Activated B cell treated with CpG ODN at 0.5 μM for 24 hours (primary cell): ENCODE measurements at regions not wholly inside any gene's neighbourhood (a gene's known extent, or its start where the extent isn't known, plus 50 kb on each side); places are given as distances from the start of the nearest gene placed in this dataset.

Source experiments
- ATAC-seq: fragments of 200-7000 bp; cut with Tn5 transposase; one replicate; pipeline ENCODE4 v1.10.0; 2021; ENCODE audit warnings: low read depth, mild to moderate bottlenecking, moderate library complexity
- CTCF ChIA-PET: fragments of 350-600 bp; sonication (Branson Sonifier 250); formaldehyde crosslinking; loops from one replicate; lab custom pipeline; 2021; ENCODE audit warnings: antibody characterized with exemption; lab: Charles Lee
- POLR2A ChIA-PET: fragments of 350-600 bp; sonication (Branson Sonifier 250); formaldehyde crosslinking; loops from one replicate; lab custom pipeline; 2021; ENCODE audit warnings: antibody characterized with exemption; lab: Charles Lee
- DNase-seq: peaks from one replicate; pipeline ENCODE4 v3.0.0; 2022
- H3K27ac Mint-ChIP-seq: one replicate; pipeline ENCODE4 v1.8.0; 2020; ENCODE audit warnings: mixed read lengths
- H3K27me3 Mint-ChIP-seq: one replicate; pipeline ENCODE4 v1.8.0; 2021; ENCODE audit warnings: mixed read lengths
- H3K36me3 Mint-ChIP-seq: one replicate; pipeline ENCODE4 v1.8.0; 2021; ENCODE audit warnings: low read depth, mixed read lengths
- H3K4me1 Mint-ChIP-seq: one replicate; pipeline ENCODE4 v1.8.0; 2021; ENCODE audit warnings: mixed read lengths
- H3K4me3 Mint-ChIP-seq: one replicate; pipeline ENCODE4 v1.8.0; 2020; ENCODE audit warnings: mild to moderate bottlenecking, mixed read lengths
- H3K9me3 Mint-ChIP-seq: one replicate; pipeline ENCODE4 v1.8.0; 2020; ENCODE audit warnings: mixed read lengths
- intact Hi-C: fragments of 100-400 bp; cut with micrococcal nuclease; formaldehyde crosslinking; loops from one replicate; pipeline ENCODE4 v1.15.1; 2024
- TF ChIP-seq, protein P1 (sequence below): fragments of 200-600 bp; IDR thresholded peaks from one replicate; pipeline ENCODE4 v1.8.0; 2022; ENCODE audit warnings: antibody characterized with exemption, mild to moderate bottlenecking

DNA sequence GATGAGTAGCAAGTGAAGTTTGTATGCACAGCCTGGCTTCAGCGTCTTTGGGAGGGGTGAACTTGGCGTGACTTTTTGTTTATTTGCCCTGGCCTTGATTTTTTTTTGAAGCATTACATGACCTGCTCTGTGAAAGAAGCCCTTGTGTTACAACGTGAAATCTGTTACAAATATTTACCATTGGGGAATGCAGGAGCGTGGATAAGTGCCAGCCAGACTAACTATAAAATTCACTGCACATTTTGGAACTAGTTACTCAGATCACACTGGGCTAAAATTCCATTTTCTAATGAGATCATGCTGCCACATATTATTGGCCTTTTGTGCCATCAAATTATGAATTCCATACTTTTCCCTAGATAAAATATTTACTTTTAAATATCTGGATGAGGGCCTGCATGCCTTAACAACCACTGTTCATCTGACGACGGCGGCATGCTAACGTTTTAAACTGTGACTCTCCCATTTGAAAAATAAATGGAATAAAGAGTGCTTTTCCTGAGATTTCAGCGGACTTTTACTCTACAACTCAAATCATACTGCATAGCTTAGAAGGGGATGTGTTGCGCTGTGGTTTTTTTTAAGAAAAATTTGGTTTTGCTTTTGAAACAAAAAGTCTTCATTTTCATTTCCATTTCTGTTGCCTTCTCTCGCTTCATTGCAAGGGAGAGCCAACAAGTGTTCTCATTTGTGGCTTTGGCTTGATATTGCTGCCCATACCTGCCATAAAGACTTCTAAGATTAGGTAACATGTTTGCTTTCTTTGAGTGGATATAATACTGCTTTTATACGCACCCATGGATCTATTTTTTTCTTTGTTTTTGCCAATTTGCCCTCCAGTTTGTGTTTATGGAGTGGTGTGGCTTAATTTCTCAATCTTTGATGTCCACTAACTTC is 352.2 kb downstream of the TFEC start:
- ChIA-PET CTCF (interaction anchor here (3.3 kb wide), 1 partner anchor 813 kb away, joined by 20 read pairs; no protein-coding TSS in a partner anchor), POLR2A (no interaction called here)
- ATAC-seq (no peak), DNase-seq (no peak)
- Mint-ChIP-seq H3K27ac (no peak overlapping the region), H3K4me3 (no peak overlapping the region), H3K36me3 (no peaks in the 10 kb centered on the region), H3K9me3 (no peaks in the 10 kb centered on the region), H3K4me1 (no peaks in the 10 kb centered on the region), H3K27me3 (no peaks in the 10 kb centered on the region)
- intact Hi-C loops = no loop called here
- TF ChIP-seq, protein P1, sequence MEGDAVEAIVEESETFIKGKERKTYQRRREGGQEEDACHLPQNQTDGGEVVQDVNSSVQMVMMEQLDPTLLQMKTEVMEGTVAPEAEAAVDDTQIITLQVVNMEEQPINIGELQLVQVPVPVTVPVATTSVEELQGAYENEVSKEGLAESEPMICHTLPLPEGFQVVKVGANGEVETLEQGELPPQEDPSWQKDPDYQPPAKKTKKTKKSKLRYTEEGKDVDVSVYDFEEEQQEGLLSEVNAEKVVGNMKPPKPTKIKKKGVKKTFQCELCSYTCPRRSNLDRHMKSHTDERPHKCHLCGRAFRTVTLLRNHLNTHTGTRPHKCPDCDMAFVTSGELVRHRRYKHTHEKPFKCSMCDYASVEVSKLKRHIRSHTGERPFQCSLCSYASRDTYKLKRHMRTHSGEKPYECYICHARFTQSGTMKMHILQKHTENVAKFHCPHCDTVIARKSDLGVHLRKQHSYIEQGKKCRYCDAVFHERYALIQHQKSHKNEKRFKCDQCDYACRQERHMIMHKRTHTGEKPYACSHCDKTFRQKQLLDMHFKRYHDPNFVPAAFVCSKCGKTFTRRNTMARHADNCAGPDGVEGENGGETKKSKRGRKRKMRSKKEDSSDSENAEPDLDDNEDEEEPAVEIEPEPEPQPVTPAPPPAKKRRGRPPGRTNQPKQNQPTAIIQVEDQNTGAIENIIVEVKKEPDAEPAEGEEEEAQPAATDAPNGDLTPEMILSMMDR = no peak

DNA sequence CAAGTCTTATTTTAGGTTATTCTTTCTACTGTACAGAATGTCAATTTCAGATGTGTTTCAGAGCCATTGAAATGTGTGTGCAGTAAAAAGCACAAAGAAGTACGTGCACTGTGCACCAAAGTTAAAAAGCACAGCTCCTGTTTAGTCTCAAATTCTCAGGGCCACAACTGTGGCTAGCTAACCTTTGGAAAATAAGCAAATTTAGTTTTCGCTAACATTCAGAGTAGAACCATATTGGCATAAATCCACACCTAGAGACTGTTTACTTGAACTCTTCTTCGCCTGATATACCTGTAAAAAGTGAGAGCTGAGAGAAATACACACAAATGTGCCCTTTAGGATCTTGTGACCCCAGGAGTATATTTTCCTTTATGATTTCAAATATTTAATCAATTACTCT is 353.9 kb downstream of the TFEC start:
- DNase-seq = no peak
- TF ChIP-seq, protein P1 = no peak
- no peaks in the 10 kb centered on the region for H3K9me3 Mint-ChIP-seq
- ChIA-PET POLR2A (interaction anchor here (0.6 kb wide), 1 partner anchor 17 kb away, joined by 3 read pairs; no protein-coding TSS in a partner anchor), CTCF (interaction anchor here (1.3 kb wide), 1 partner anchor 811 kb away, joined by 4 read pairs; no protein-coding TSS in a partner anchor)
- no peak overlapping the region for H3K4me3 Mint-ChIP-seq
- H3K4me1 Mint-ChIP-seq = no peaks in the 10 kb centered on the region
- H3K27ac Mint-ChIP-seq = no peak overlapping the region
- no peaks in the 10 kb centered on the region for H3K36me3 Mint-ChIP-seq
- ATAC-seq = no peak
- intact Hi-C loops = no loop called here
- H3K27me3 Mint-ChIP-seq = no peaks in the 10 kb centered on the region

DNA sequence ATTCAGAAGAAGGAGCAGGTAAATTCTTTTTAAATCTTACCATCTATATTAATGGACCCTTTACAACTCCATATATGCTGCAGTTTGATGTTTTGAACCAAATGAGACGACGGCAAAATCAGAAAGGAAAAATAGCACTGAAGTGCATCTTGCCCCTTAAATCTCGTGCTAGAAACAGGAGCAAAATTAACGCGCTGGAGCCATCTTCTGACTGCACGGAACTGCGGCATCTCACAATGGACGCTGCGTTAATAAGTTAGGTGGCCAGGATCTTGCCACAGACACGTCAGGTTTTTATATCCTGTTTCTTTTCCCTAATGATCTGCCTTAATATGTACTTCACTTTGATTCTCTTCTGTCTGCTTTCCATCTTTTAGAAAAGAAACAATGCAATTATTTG is 354.5 kb downstream of the TFEC start:
- intact Hi-C loops = no loop called here
- Mint-ChIP-seq H3K9me3 (no peaks in the 10 kb centered on the region), H3K4me3 (no peak overlapping the region), H3K4me1 (no peaks in the 10 kb centered on the region), H3K27me3 (no peaks in the 10 kb centered on the region), H3K27ac (no peak overlapping the region), H3K36me3 (no peaks in the 10 kb centered on the region)
- CTCF ChIA-PET = interaction anchor here (1.3 kb wide), 1 partner anchor 810 kb away, joined by 4 read pairs; no protein-coding TSS in a partner anchor
- POLR2A ChIA-PET = no interaction called here
- no peak for ATAC-seq
- TF ChIP-seq, protein P1 = no peak
- DNase-seq = no peak

- Mint-ChIP-seq H3K36me3 (no peaks in the 10 kb centered on the region), H3K27ac (no peak overlapping the region), H3K27me3 (no peaks in the 10 kb centered on the region), H3K4me3 (no peak overlapping the region), H3K9me3 (no peaks in the 10 kb centered on the region), H3K4me1 (no peaks in the 10 kb centered on the region)
- intact Hi-C loops = no loop called here
- CTCF ChIA-PET = no interaction called here
- POLR2A ChIA-PET = no interaction called here
- DNase-seq (no peak), ATAC-seq (no peak)
- TF ChIP-seq, protein P1 = no peak
Measured at GRCh38 chr7:115674467-115675024, 356.0 kb downstream of the TFEC start.

GRCh38 chr7:115672024-115672423 is 358.5 kb downstream of the TFEC start:
- ATAC-seq (no peak), DNase-seq (no peak)
- intact Hi-C loops = no loop called here
- TF ChIP-seq, protein P1 = no peak
- POLR2A ChIA-PET = no interaction called here
- Mint-ChIP-seq H3K9me3 (no peaks in the 10 kb centered on the region), H3K4me1 (no peaks in the 10 kb centered on the region), H3K36me3 (no peaks in the 10 kb centered on the region), H3K27ac (no peak overlapping the region), H3K27me3 (no peaks in the 10 kb centered on the region), H3K4me3 (no peak overlapping the region)
- CTCF ChIA-PET = no interaction called here
